RWPE1 (cell line): ENCODE measurements at regions not wholly inside any gene's neighbourhood (a gene's known extent, or its start where the extent isn't known, plus 50 kb on each side); places are given as distances from the start of the nearest gene placed in this dataset.
"Not testable (repeated sequence)": the region's sequence is repeated elsewhere in the genome, so short reads cannot be mapped to it uniquely, and the experiment has no call there.

Source experiments
- CTCF ChIA-PET: fragments of 350-600 bp; sonication (Branson Sonifier 250); formaldehyde crosslinking; extraction: SDS; loops from one replicate; lab custom pipeline; 2021; lab: Yijun Ruan, JAX
- POLR2A ChIA-PET: fragments of 400-600 bp; formaldehyde crosslinking; extraction: SDS; loops from one replicate; lab custom pipeline; 2020; ENCODE audit warnings: antibody characterized with exemption; ENCODE audit not compliant: low non-redundant PET; lab: Yijun Ruan, JAX
- DNase-seq: peaks from one replicate; pipeline ENCODE4 v3.0.0; 2012; ENCODE audit warnings: low spot score
- H3K27ac ChIP-seq: fragments of 450-650 bp; 2 replicates; pipeline ENCODE4 v1.5.1; 2017
- CTCF ChIP-seq: fragments of 450-650 bp; conservative IDR thresholded peaks from 2 replicates; pipeline ENCODE4 v1.5.1; 2017; ENCODE audit warnings: low read depth, mild to moderate bottlenecking

DNA sequence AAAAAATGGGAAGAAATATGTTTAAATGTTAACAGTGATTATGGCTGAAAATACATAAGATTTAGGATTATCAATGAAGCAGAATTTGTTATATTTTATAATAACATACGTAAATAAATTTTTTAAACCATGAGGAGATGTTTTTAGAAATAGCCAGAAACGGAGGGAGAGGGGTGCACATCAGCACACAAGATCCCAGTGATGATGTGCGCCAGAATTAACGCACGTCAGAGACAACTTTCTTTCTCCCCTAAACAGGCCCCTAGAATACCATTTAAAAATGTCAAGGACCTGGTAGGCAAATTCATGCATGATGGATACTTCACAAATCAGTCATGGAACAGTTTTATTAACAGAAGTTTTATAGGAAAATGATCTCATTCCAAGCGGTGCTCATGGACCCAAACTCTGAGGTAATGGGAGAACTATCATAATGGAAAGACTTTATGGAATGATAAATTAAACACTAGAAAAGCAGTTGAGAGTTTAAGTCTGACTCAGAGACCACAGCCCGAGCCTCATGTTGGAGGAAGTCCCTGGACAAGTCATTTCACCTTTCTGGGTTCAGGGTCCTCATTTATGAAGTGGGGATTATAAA, 258.9 kb upstream of the GAS1 start:
- no peak overlapping the region for H3K27ac ChIP-seq
- ChIA-PET POLR2A (no interaction called here), CTCF (no interaction called here)
- DNase-seq = peak; percentile 12
- no peak for TF ChIP-seq CTCF

GRCh38 chr9:87210658-87211057, 263.4 kb upstream of the GAS1 start:
- POLR2A ChIA-PET, H3K27ac ChIP-seq, DNase-seq, CTCF ChIA-PET: not testable (repeated sequence)

DNA sequence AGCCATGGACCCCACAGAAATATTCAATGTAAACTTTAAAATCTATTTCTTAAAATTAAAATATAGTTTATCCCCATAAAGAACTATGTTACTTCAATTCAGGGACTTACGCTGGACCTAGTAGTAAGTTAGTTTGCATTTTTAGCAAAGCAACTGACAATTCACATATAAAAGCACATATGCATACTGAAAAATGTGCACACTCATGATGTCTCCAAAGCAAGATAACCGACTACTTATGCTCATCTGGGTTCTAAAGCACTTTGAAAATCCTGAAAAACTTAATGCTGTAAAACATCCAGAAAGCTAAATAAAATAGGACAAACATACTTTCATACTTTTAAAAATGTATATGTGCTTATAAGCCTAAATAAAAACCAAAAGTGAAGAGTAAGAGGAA, 264.4 kb upstream of the GAS1 start:
- ChIA-PET POLR2A (no interaction called here), CTCF (no interaction called here)

DNA sequence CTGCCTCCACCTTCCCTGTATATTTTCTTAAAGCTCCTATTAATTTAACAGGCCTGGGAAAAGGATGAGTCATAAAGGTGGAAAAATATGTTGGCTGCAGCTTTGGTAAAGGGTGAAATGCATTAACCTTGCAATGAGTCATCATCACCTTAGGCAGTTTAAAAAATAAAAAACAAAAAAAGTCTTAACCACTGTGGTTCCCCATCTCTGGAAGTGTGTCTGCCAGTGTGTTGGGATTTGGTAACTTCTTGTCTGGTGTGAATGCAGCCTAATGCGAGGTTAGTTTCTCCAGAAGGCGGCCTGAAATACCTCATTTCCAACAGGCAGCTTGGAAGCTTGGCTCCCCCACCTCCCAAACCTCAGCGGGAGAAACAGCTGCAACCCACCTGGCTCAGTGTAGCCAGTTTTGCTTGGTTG, 265.3 kb upstream of the GAS1 start:
- ChIA-PET POLR2A (no interaction called here), CTCF (interaction anchor here (0.7 kb wide), 1 partner anchor 8 kb away, joined by 4 read pairs; no protein-coding TSS in a partner anchor)
- peak; percentile 95 for DNase-seq

More for the DNA sequence above, 264.4 kb upstream of the GAS1 start:
- no peak for TF ChIP-seq CTCF
- H3K27ac ChIP-seq = no peak overlapping the region
- DNase-seq = no peak

DNA sequence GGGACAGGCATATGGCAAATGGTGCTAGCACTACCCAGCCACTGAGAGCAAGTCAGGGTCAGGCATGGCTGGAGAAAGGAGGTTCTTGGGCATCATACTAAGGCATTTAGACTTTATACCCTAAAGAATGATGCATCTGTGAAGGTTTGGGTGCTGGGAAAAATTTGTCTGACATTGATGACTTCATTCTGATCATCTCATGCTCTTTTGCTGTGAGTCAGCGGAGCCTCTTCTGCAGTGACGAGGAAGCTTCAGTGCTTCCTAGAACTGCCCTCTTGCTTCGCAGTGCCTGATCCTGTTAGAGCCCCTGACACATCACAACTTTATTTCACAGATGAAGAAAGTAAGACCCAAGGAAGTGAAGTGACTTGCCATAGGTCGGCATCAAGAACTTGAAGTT, 266.6 kb upstream of the GAS1 start:
- H3K27ac ChIP-seq = no peak overlapping the region
- DNase-seq = no peak
- POLR2A ChIA-PET = no interaction called here
- CTCF ChIA-PET = no interaction called here
- TF ChIP-seq CTCF = no peak

More for the DNA sequence above, 265.3 kb upstream of the GAS1 start:
- no peak for TF ChIP-seq CTCF
- H3K27ac ChIP-seq = peak overlapping the region; percentile 82

- ChIA-PET POLR2A (no interaction called here), CTCF (no interaction called here)
- DNase-seq = no peak
- no peak overlapping the region for H3K27ac ChIP-seq
- no peak for TF ChIP-seq CTCF
Observed at GRCh38 chr9:87214991-87215390, 267.7 kb upstream of the GAS1 start.

- DNase-seq = no peak
- H3K27ac ChIP-seq = no peak overlapping the region
- ChIA-PET CTCF (interaction anchor here (0.8 kb wide), 1 partner anchor 447 kb away, joined by 4 read pairs; no protein-coding TSS in a partner anchor), POLR2A (no interaction called here)
- no peak for TF ChIP-seq CTCF
Observed at GRCh38 chr9:87216036-87216435, 268.7 kb upstream of the GAS1 start.
